ENCODE measurements at regions not wholly inside any gene's neighbourhood (a gene's known extent, or its start where the extent isn't known, plus 50 kb on each side); places are given as distances from the start of the nearest gene placed in this dataset.

GRCh38 chr17:63349478-63350000 is 96.6 kb downstream of the CYB561 start:
- Histone ChIP-seq H3K4me2 (ENCODE audit: insufficient read depth, low read length) (no peak overlapping the region), H3K27ac (ENCODE audit: extremely low read depth, low read depth, low read length) (no peak overlapping the region), H3K4me3 (no peak overlapping the region), H3K9ac (ENCODE audit: insufficient read depth in 1 of 2, low read depth in 2 of 2, low read length in 2 of 2) (no peak overlapping the region), H3K79me2 (ENCODE audit: control insufficient read depth, insufficient read depth, low read length) (no peaks in the 10 kb centered on the region), H3K27me3 (ENCODE audit: control insufficient read depth in 2 of 2, insufficient read depth in 2 of 2, low read length in 2 of 2) (no peaks in the 10 kb centered on the region), H3K9me1 (ENCODE audit: control insufficient read depth, insufficient read depth, low read length) (no peaks in the 10 kb centered on the region), H3K36me3 (ENCODE audit: control insufficient read depth, insufficient read depth, low read length) (no peaks in the 10 kb centered on the region; the same call in 2 of the 3 replicates), H3K9me3 (replicated peaks; ENCODE audit: control insufficient read depth, insufficient read depth, low read depth, low read length) (no peaks in the 10 kb centered on the region), H3K4me1 (replicated peaks in 1 of 2; ENCODE audit: control insufficient read depth in 2 of 2, insufficient read depth in 2 of 2, low read length in 2 of 2) (no peaks in the 10 kb centered on the region), H4K20me1 (replicated peaks; ENCODE audit: control insufficient read depth, insufficient read depth, low read length) (no peaks in the 10 kb centered on the region), H2AFZ (ENCODE audit: low read depth, low read length) (no peak overlapping the region)
- ChIA-PET POLR2A (no interaction called here), CTCF (ENCODE audit: low intra/inter-chr PET ratio) (no interaction called here)
- FAIRE-seq: no peak
- no peak for TF ChIP-seq ZNF76 (CRISPR knock-in tag; IDR thresholded peaks at IDR 0.05; ENCODE audit: borderline replicate concordance)
- TF ChIP-seq ZBTB12 (CRISPR knock-in tag; IDR thresholded peaks at IDR 0.05): no peak
- no peak for TF ChIP-seq ZNF778 (CRISPR knock-in tag; IDR thresholded peaks at IDR 0.05)
- no peak for ATAC-seq
- intact Hi-C loops (cut with micrococcal nuclease) (no loop called here), in situ Hi-C loops (cut with MboI) (no loop called here)
- 29% methylated on average over 3 of the region's 3 CpGs for WGBS (ENCODE audit: insufficient coverage, low coverage, missing lambda C conversion rate)
- DNase-seq (ENCODE audit: extremely low read depth in 1 of 4, low spot score in 3 of 4): no peak
- BruUV-seq (replicated peaks): no TSS peak

- ChIA-PET CTCF (ENCODE audit: low intra/inter-chr PET ratio) (no interaction called here), POLR2A (no interaction called here)
- Histone ChIP-seq H3K9ac (ENCODE audit: insufficient read depth in 1 of 2, low read depth in 2 of 2, low read length in 2 of 2) (no peak overlapping the region), H2AFZ (ENCODE audit: low read depth, low read length) (no peak overlapping the region), H3K27me3 (ENCODE audit: control insufficient read depth in 2 of 2, insufficient read depth in 2 of 2, low read length in 2 of 2) (no peaks in the 10 kb centered on the region), H3K4me1 (replicated peaks in 1 of 2; ENCODE audit: control insufficient read depth in 2 of 2, insufficient read depth in 2 of 2, low read length in 2 of 2) (no peaks in the 10 kb centered on the region), H3K79me2 (ENCODE audit: control insufficient read depth, insufficient read depth, low read length) (no peaks in the 10 kb centered on the region), H3K9me1 (ENCODE audit: control insufficient read depth, insufficient read depth, low read length) (no peaks in the 10 kb centered on the region), H3K27ac (ENCODE audit: extremely low read depth, low read depth, low read length) (no peak overlapping the region), H3K4me3 (no peak overlapping the region), H3K9me3 (replicated peaks; ENCODE audit: control insufficient read depth, insufficient read depth, low read depth, low read length) (no peaks in the 10 kb centered on the region), H3K4me2 (ENCODE audit: insufficient read depth, low read length) (no peak overlapping the region), H4K20me1 (replicated peaks; ENCODE audit: control insufficient read depth, insufficient read depth, low read length) (no peaks in the 10 kb centered on the region), H3K36me3 (ENCODE audit: control insufficient read depth, insufficient read depth, low read length) (no peaks in the 10 kb centered on the region; the same call in 2 of the 3 replicates)
- DNase-seq (ENCODE audit: extremely low read depth in 1 of 4, low spot score in 3 of 4) (no peak), ATAC-seq (no peak), FAIRE-seq (no peak)
- intact Hi-C loops (cut with micrococcal nuclease): no loop called here
- TF ChIP-seq HMGN3 (IDR thresholded peaks at IDR 0.05; ENCODE audit: borderline replicate concordance, extremely low read depth, insufficient read length, low read depth, low read length) (no peak), ZNF41 (CRISPR knock-in tag; conservative IDR thresholded peaks at IDR 0.05) (no peak)
- in situ Hi-C loops (cut with MboI): no loop called here
- whole genome bisulfite sequencing (ENCODE audit: insufficient coverage, low coverage, missing lambda C conversion rate): 52% methylated on average over 4 of the region's 4 CpGs
- BruUV-seq (replicated peaks): no TSS peak
These were observed 95.7 kb downstream of the CYB561 start for GRCh38 chr17:63350364-63350763.
